SU-DHL-6 (cell line): ENCODE measurements at regions not wholly inside any gene's neighbourhood (a gene's known extent, or its start where the extent isn't known, plus 50 kb on each side); places are given as distances from the start of the nearest gene placed in this dataset.
"Not testable (repeated sequence)": the region's sequence is repeated elsewhere in the genome, so short reads cannot be mapped to it uniquely, and the experiment has no call there.

Experiments used
- CTCF ChIP-seq: fragments of 200-600 bp; sonication (generic); IDR thresholded peaks from one replicate; pipeline ENCODE4 v1.5.1; 2017; ENCODE audit warnings: antibody characterized with exemption, mild to moderate bottlenecking, low read length, moderate library complexity; ENCODE audit not compliant: insufficient read depth, poor library complexity, severe bottlenecking
- EZH2phosphoT487 ChIP-seq: fragments of 200-600 bp; sonication (generic), shearing (Covaris generic); conservative IDR thresholded peaks from 2 replicates; pipeline ENCODE4 v1.6.1; 2018; ENCODE audit warnings: mild to moderate bottlenecking, antibody characterized with exemption, low read length, moderate library complexity, mixed read lengths

GRCh38 chr2:182508583-182508982 is 81.7 kb upstream of the PDE1A start:
- TF ChIP-seq CTCF, EZH2phosphoT487: not testable (repeated sequence)
